Choroid plexus epithelial cell (primary cell): ENCODE measurements at regions not wholly inside any gene's neighbourhood (a gene's known extent, or its start where the extent isn't known, plus 50 kb on each side); places are given as distances from the start of the nearest gene placed in this dataset.

ENCODE experiments used
- DNase-seq: peaks from one replicate; pipeline ENCODE4 v3.0.0-alpha.2; 2010; ENCODE audit warnings: low read depth
- H3K4me3 ChIP-seq: 2 replicates; pipeline ENCODE4 v1.5.1; 2011; ENCODE audit warnings: low read depth, mild to moderate bottlenecking, control low read depth, low read length, moderate library complexity
- CTCF ChIP-seq: conservative IDR thresholded peaks from 2 replicates; pipeline ENCODE4 v1.5.1; 2011; ENCODE audit warnings: low read depth, mild to moderate bottlenecking, control low read depth, inconsistent platforms, low read length, moderate library complexity

- no peak for DNase-seq
- no peak overlapping the region for H3K4me3 ChIP-seq
- TF ChIP-seq CTCF, result no peak
Measured at GRCh38 chr6:167569041-167569805, 244.3 kb downstream of the TTLL2 start.

- no peak for TF ChIP-seq CTCF
- no peak for DNase-seq
- H3K4me3 ChIP-seq, result no peak overlapping the region
Measured at GRCh38 chr6:167569879-167570278, 245.0 kb downstream of the TTLL2 start.

GRCh38 chr6:167570460-167571400, 245.8 kb downstream of the TTLL2 start:
- no peak for TF ChIP-seq CTCF
- H3K4me3 ChIP-seq, result no peak overlapping the region
- DNase-seq, result no peak

GRCh38 chr6:167571550-167571949, 246.7 kb downstream of the TTLL2 start:
- no peak for TF ChIP-seq CTCF
- no peak overlapping the region for H3K4me3 ChIP-seq
- DNase-seq, result no peak

GRCh38 chr6:167572106-167572505, 247.2 kb downstream of the TTLL2 start:
- no peak overlapping the region for H3K4me3 ChIP-seq
- no peak for DNase-seq
- no peak for TF ChIP-seq CTCF

GRCh38 chr6:167572841-167573271, 248.0 kb downstream of the TTLL2 start:
- TF ChIP-seq CTCF, result no peak
- H3K4me3 ChIP-seq, result no peak overlapping the region
- no peak for DNase-seq
